Breast epithelium (tissue), 4 donors: ENCODE measurements at regions not wholly inside any gene's neighbourhood (a gene's known extent, or its start where the extent isn't known, plus 50 kb on each side); places are given as distances from the start of the nearest gene placed in this dataset.
"Not testable (repeated sequence)": the region's sequence is repeated elsewhere in the genome, so short reads cannot be mapped to it uniquely, and the experiment has no call there.

Source experiments
- DNase-seq, 2 donors: peaks; one replicate each; pipeline ENCODE4 v3.0.0-alpha.2; 2019; ENCODE audit warnings: low spot score in 2 of 2
- H3K27ac ChIP-seq, 2 donors: fragments of 200-600 bp; sonication (generic) in 1 of 2; one replicate each; pipeline ENCODE4 v1.5.1; 2016 to 2019; ENCODE audit warnings: mild to moderate bottlenecking in 1 of 2
- H3K27me3 ChIP-seq, 2 donors: fragments of 200-600 bp; sonication (generic) in 1 of 2; one replicate each; pipeline versions ENCODE4 v1.5.1 to v1.6.0; 2017 to 2019; ENCODE audit warnings: control low read depth in 1 of 2, mild to moderate bottlenecking in 1 of 2
- H3K36me3 ChIP-seq: fragments of 200-600 bp; one replicate; pipeline ENCODE4 v1.5.1; 2019
- H3K4me1 ChIP-seq, 2 donors: fragments of 200-600 bp; sonication (generic); one replicate each; pipeline ENCODE4 v1.5.1; 2016 to 2019; ENCODE audit warnings: control low read depth in 1 of 2
- H3K4me3 ChIP-seq, 3 donors: fragments of 200-600 bp; sonication (generic); 1 replicate in 2 of 3; 2 replicates in 1 of 3; pipeline ENCODE4 v1.5.1; 2016 to 2019; ENCODE audit warnings: mild to moderate bottlenecking in 3 of 3, moderate library complexity in 2 of 3
- H3K9me3 ChIP-seq, 2 donors: fragments of 200-600 bp; sonication (generic) in 1 of 2; one replicate each; pipeline ENCODE4 v1.5.1; 2016 to 2019; ENCODE audit warnings: control low read depth in 1 of 2
- CTCF ChIP-seq, 3 donors: fragments of 450-650 bp; IDR thresholded peaks; one replicate each; pipeline ENCODE4 v1.5.1; 2016 to 2017; ENCODE audit warnings: antibody characterized with exemption in 3 of 3, mild to moderate bottlenecking in 3 of 3, moderate library complexity in 3 of 3
- POLR2A ChIP-seq: fragments of 450-650 bp; IDR thresholded peaks from one replicate; pipeline ENCODE4 v1.6.1; 2016; ENCODE audit warnings: antibody characterized with exemption, mild to moderate bottlenecking, moderate library complexity
- POLR2AphosphoS5 ChIP-seq, 3 donors: sonication (generic); formaldehyde crosslinking; IDR thresholded peaks; one replicate each; pipeline ENCODE4 v1.6.1; 2017; ENCODE audit warnings: antibody characterized with exemption in 3 of 3
- intact Hi-C: fragments of 100-400 bp; cut with DNase I; formaldehyde crosslinking; loops from one replicate; pipeline ENCODE4 v1.15.1; 2023; ENCODE audit warnings: low total_unique reads

GRCh38 chr22:11360632-11361031 lies 4167.4 kb upstream of the OR11H1 start:
- TF ChIP-seq CTCF (IDR thresholded peaks at IDR 0.05) = no peak
- TF ChIP-seq POLR2AphosphoS5 (IDR thresholded peaks at IDR 0.05) = no peak
- TF ChIP-seq POLR2A = no peak
- intact Hi-C loops = no loop called here
- no peak for DNase-seq

GRCh38 chr22:11361496-11361895 lies 4166.5 kb upstream of the OR11H1 start:
- H3K9me3 ChIP-seq = peaks cover 17 to 24% of the 10 kb centered on the region in 2 donors
- H3K4me1 ChIP-seq, DNase-seq, H3K36me3 ChIP-seq, H3K27ac ChIP-seq, H3K27me3 ChIP-seq, H3K4me3 ChIP-seq, intact Hi-C loops: not testable (repeated sequence)

More at GRCh38 chr22:11360632-11361031, 4167.4 kb upstream of the OR11H1 start:
- H3K4me3 ChIP-seq = no peak overlapping the region
- no peak overlapping the region for H3K27ac ChIP-seq
- H3K27me3 ChIP-seq = no peaks in the 10 kb centered on the region
- H3K4me1 ChIP-seq = no peaks in the 10 kb centered on the region
- H3K9me3 ChIP-seq = peaks cover 22 to 24% of the 10 kb centered on the region in 2 donors
- no peaks in the 10 kb centered on the region for H3K36me3 ChIP-seq

GRCh38 chr22:11369612-11370307 lies 4158.2 kb upstream of the OR11H1 start:
- H3K4me1 ChIP-seq, H3K27ac ChIP-seq, intact Hi-C loops, H3K27me3 ChIP-seq, H3K4me3 ChIP-seq, DNase-seq, H3K9me3 ChIP-seq, H3K36me3 ChIP-seq: not testable (repeated sequence)

- H3K36me3 ChIP-seq, intact Hi-C loops, H3K27me3 ChIP-seq, DNase-seq, H3K4me1 ChIP-seq, H3K27ac ChIP-seq, H3K9me3 ChIP-seq, H3K4me3 ChIP-seq: not testable (repeated sequence)
Measured at GRCh38 chr22:11370311-11370710, 4157.7 kb upstream of the OR11H1 start.
